ENCODE measurements at regions not wholly inside any gene's neighbourhood (a gene's known extent, or its start where the extent isn't known, plus 50 kb on each side); places are given as distances from the start of the nearest gene placed in this dataset.

- DNase-seq: no peak
Measured at GRCh38 chr16:6558661-6559060, 774.0 kb upstream of the RBFOX1 start.

- DNase-seq: no peak
Measured at GRCh38 chr16:6558126-6558525, 774.5 kb upstream of the RBFOX1 start.

DNA sequence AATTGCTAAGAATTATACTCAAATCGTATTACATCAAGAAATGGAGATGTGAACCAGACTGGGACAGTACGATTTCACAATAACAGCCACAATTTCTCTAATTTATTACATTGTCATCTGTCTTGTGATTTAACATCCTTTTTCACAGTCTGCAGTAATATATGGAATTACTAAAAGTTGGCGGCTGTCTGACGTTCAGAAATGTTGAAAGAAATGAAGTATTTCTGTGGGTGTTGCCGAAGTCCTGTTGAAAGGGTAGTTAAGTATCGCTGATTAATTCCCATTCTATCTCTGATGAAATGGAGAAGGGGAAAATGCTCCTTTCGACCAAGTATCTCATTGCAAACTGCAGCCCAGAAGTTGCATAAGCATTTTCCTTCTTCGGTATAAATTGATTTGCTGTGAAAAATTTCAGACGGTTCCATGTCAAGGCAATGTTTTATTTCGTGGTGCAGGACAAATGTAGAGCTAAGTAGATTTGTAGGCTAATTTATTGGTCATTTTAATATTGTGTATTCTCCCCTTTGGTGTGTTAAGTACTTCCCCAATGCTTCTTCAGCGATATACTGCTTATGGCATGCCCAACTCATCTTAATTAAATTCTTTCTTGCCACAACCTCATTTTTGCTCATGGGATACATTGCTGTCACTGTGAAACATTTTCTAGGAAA lies 775.2 kb upstream of the RBFOX1 start:
- no peak for DNase-seq

DNA sequence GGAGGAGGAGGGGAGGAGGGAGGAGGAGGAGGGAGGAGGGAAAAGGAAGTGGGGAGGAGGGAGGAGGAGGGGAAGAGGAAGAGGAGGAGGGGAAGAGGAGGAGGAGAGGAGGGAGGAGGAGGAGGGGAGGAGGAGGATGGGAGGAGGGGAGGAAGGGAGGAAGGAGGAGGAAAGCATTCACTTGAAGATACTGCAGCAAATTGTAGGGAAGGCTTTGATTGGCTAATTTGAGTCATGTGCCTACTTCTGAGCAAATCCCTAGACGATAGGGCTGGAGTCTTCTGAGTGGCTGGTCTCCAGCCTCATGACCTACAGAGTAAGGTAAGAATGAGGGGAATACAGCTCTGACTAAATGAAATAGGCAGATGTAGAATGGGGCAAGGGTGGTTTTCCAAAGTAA lies 783.2 kb upstream of the RBFOX1 start:
- DNase-seq: no peak

- no peak for DNase-seq
Measured at GRCh38 chr16:6548507-6548906, 784.1 kb upstream of the RBFOX1 start.

DNA sequence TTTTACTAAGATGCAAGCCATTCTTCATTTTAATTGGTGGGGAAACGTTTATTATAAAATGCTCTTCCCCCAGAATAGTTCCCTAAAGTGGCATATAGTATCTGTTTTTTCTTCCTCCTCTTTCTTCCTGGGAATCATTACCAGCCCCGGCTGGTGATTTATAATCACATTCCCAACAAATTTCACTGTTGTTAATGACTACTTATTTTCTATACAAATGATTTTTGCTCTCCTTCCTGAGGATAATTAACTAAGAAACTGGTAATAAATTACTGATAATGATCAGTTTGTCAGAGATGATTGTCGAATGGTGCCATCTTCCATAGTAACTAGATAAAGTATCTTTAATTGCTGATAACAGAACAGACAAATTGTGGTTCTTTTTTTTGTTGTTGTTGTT lies 785.5 kb upstream of the RBFOX1 start:
- DNase-seq: no peak

GRCh38 chr16:6545329-6545728 lies 787.3 kb upstream of the RBFOX1 start:
- DNase-seq: no peak

- DNase-seq: no peak
Measured at GRCh38 chr16:6541267-6541666, 791.4 kb upstream of the RBFOX1 start.

GRCh38 chr16:6536411-6536810 lies 796.2 kb upstream of the RBFOX1 start:
- no peak for DNase-seq

DNA sequence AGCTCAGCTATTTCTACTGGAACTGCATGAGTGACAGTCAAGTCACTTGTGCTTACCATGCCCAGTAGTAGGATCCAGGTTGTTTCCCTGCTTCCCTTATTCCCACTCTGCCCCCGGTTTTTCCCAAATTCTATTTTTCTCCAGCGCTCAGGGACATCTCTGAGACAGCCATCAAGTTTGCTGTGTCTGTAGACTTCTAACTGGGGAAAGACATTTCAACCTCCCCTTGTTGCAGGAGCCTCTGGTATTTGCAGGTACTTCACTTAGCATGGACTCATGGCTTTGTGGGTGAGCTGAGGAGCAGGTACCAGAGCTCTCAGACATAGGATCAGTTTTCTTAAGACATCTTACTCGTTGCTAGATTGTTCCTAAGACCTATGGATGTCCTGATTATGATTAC lies 801.6 kb upstream of the RBFOX1 start:
- DNase-seq: no peak

GRCh38 chr16:6528217-6528616 lies 804.4 kb upstream of the RBFOX1 start:
- no peak for DNase-seq

- DNase-seq: no peak
Measured at GRCh38 chr16:6527646-6528045, 805.0 kb upstream of the RBFOX1 start.

DNA sequence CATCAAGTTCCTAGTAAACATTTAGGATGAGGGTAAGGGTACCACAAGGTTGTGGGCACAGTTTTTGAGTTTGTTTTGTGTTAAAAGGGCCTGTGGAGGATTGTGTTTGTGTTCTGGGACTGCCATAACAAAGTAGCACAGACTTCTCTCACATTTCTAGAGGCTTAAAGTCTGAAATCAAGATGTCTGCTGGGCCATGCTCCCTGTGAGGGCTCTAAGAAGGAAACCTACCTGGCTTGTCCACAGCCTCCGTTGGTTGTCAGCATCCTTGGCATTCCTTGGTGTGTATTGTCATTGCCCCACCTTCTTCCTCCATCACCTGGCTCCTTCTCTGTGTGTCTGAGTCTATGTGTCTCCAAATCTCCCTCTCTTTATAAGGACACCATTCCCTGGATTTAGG lies 808.1 kb upstream of the RBFOX1 start:
- no peak for DNase-seq

GRCh38 chr16:6517020-6517720 lies 815.5 kb upstream of the RBFOX1 start:
- DNase-seq: no peak

DNA sequence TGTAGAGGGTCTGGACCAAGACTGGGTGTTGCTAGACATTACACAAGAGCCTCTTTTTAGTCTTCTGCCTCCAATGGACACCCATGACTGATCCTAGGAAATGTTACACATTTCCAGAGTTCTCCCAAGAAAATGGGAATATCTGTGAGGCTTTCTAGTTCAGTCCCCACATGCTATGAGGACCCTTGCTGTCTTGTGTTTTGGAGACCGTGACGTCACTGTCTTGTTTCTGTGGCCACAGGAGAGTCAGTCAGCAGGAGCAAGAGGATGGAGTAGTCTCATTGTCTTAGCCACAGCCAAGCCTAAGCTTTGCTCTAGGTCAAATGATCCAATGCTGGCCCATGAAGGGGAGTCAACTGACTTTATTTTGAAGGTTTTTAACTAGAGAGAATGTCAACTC lies 820.1 kb upstream of the RBFOX1 start:
- no peak for DNase-seq

GRCh38 chr16:6510261-6510660 lies 822.4 kb upstream of the RBFOX1 start:
- DNase-seq: no peak

GRCh38 chr16:6499413-6499812 lies 833.2 kb upstream of the RBFOX1 start:
- no peak for DNase-seq

DNA sequence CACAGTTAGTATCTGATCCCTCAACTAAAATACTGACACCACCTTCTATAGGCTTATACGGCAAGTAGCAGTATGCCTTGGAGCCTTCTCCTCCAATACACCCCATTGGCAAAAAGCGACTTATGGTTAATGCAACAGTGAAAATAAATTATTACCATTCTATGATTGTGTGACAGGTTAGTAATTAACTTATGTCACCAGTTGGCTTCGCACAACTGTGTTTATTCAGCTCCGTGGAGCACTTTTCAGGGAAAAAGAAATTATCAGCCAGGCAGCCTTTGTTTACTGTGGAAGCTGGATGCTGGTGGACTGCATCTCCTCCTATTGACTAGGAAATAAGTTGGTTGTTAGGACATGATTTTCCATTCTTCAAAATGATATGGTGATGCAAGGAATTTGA lies 833.8 kb upstream of the RBFOX1 start:
- DNase-seq: no peak

GRCh38 chr16:6496996-6497395 lies 835.6 kb upstream of the RBFOX1 start:
- no peak for DNase-seq

- no peak for DNase-seq
Measured at GRCh38 chr16:6495486-6496210, 837.0 kb upstream of the RBFOX1 start.

- no peak for DNase-seq
Measured at GRCh38 chr16:6494716-6495115, 837.9 kb upstream of the RBFOX1 start.

- DNase-seq: no peak
Measured at GRCh38 chr16:6493555-6493954, 839.1 kb upstream of the RBFOX1 start.

DNA sequence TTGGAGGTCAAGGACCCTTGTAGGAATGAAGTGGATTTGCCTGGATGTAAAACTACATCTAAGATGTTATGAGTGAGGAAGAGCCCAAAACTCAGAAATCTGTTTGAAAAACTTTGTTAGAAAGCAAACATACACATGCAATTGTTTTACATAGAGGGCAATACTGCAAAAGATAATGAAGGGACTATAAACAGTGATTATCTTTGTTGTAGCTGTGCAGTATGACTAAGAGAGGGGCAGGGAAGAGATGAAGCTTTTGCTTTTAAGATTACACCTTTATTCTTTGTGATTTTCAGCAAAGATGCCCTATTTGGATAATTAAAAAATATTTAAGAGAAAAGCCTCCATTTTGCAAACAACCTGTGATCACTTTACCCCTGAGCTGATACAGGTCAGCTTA lies 839.9 kb upstream of the RBFOX1 start:
- no peak for DNase-seq

GRCh38 chr16:6484935-6485334 lies 847.7 kb upstream of the RBFOX1 start:
- no peak for DNase-seq

Data from NCI-H526 treated with DMSO at 0.1 percent for 48 hours (cell line).